ENCODE measurements at regions not wholly inside any gene's neighbourhood (a gene's known extent, or its start where the extent isn't known, plus 50 kb on each side); places are given as distances from the start of the nearest gene placed in this dataset.

- DNase-seq: peak; percentile 71
Measured at GRCh38 chr13:77480066-77480465, 55.4 kb upstream of the SCEL start.

GRCh38 chr13:77479326-77479725 is 56.2 kb upstream of the SCEL start:
- peak; percentile 29 for DNase-seq

- DNase-seq: no peak
Measured at GRCh38 chr13:77477299-77477848, 58.1 kb upstream of the SCEL start.

GRCh38 chr13:77476456-77476855 is 59.0 kb upstream of the SCEL start:
- no peak for DNase-seq

- DNase-seq: no peak
Measured at GRCh38 chr13:77475345-77476084, 60.0 kb upstream of the SCEL start.

- DNase-seq: no peak
Measured at GRCh38 chr13:77470986-77471385, 64.5 kb upstream of the SCEL start.

GRCh38 chr13:77466753-77467422 is 68.6 kb upstream of the SCEL start:
- no peak for DNase-seq

- DNase-seq: no peak
Measured at GRCh38 chr13:77465603-77466195, 69.8 kb upstream of the SCEL start.

GRCh38 chr13:77460195-77460594 is 75.3 kb upstream of the SCEL start:
- DNase-seq: no peak

- DNase-seq: no peak
Measured at GRCh38 chr13:77459592-77459991, 75.9 kb upstream of the SCEL start.

- no peak for DNase-seq
Measured at GRCh38 chr13:77458736-77459135, 76.8 kb upstream of the SCEL start.

- DNase-seq: peak; percentile 50
Measured at GRCh38 chr13:77457966-77458365, 77.5 kb upstream of the SCEL start.

- no peak for DNase-seq
Measured at GRCh38 chr13:77456271-77456670, 79.2 kb upstream of the SCEL start.

- no peak for DNase-seq
Measured at GRCh38 chr13:77449265-77449664, 86.2 kb upstream of the SCEL start.

GRCh38 chr13:77448689-77449088 is 86.8 kb upstream of the SCEL start:
- DNase-seq: peak; percentile 31

GRCh38 chr13:77443511-77443910 is 92.0 kb upstream of the SCEL start:
- no peak for DNase-seq

- no peak for DNase-seq
Measured at GRCh38 chr13:77437267-77437666, 98.2 kb upstream of the SCEL start.

- no peak for DNase-seq
Measured at GRCh38 chr13:77434289-77434688, 101.2 kb upstream of the SCEL start.

- DNase-seq: no peak
Measured at GRCh38 chr13:77431449-77431848, 104.1 kb upstream of the SCEL start.

- DNase-seq: no peak
Measured at GRCh38 chr13:77430377-77430951, 103.6 kb upstream of the MYCBP2 start.

- peak; percentile 3 for DNase-seq
Measured at GRCh38 chr13:77429320-77430142, 102.6 kb upstream of the MYCBP2 start.

- no peak for DNase-seq
Measured at GRCh38 chr13:77425705-77426104, 98.8 kb upstream of the MYCBP2 start.

GRCh38 chr13:77423296-77423695 is 96.4 kb upstream of the MYCBP2 start:
- no peak for DNase-seq
